ENCODE measurements at regions not wholly inside any gene's neighbourhood (a gene's known extent, or its start where the extent isn't known, plus 50 kb on each side); places are given as distances from the start of the nearest gene placed in this dataset.

GRCh38 chr11:115900111-115900510, 395.9 kb upstream of the CADM1 start:
- TF ChIP-seq POLR2A (IDR thresholded peaks at IDR 0.05; ENCODE audit: low read length) (no peak), GATA1 (IDR thresholded peaks at IDR 0.05; ENCODE audit: low read depth, low read length) (no peak)

Measured in erythroblast (primary cell).